ENCODE measurements at regions not wholly inside any gene's neighbourhood (a gene's known extent, or its start where the extent isn't known, plus 50 kb on each side); places are given as distances from the start of the nearest gene placed in this dataset.

GRCh38 chr6:42512579-42512978 lies 51.2 kb upstream of the UBR2 start:
- DNase-seq (ENCODE audit: low spot score), result no peak

- DNase-seq (ENCODE audit: low spot score), result no peak
These were observed 51.9 kb upstream of the UBR2 start for GRCh38 chr6:42511803-42512422.

- no peak for DNase-seq (ENCODE audit: low spot score)
These were observed 53.0 kb upstream of the UBR2 start for GRCh38 chr6:42510795-42511194.

- DNase-seq (ENCODE audit: low spot score), result peak; percentile 52
These were observed 54.1 kb upstream of the UBR2 start for GRCh38 chr6:42509765-42510164.

- DNase-seq (ENCODE audit: low spot score), result no peak
These were observed 54.6 kb upstream of the UBR2 start for GRCh38 chr6:42509256-42509655.

- DNase-seq (ENCODE audit: low spot score), result no peak
These were observed 55.9 kb upstream of the UBR2 start for GRCh38 chr6:42507901-42508300.

GRCh38 chr6:42507195-42507594 lies 55.5 kb upstream of the TRERF1 start:
- no peak for DNase-seq (ENCODE audit: low spot score)

GRCh38 chr6:42506070-42506469 lies 54.3 kb upstream of the TRERF1 start:
- DNase-seq (ENCODE audit: low spot score), result no peak

DNA sequence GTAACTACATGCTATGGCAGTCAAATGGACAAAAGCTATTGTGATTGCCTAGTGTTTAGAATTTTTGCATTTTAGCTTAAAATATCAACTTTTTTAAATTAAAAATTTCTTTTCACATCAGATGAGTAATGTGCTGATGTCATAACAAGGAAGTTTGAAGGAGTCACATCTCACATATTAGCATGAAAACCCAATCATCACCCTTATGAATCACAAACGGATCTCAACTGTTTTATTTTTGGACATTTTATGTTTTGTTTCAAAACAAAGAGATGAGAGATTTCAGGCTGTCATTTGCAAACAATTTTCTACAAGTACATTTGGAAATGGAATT lies 53.6 kb upstream of the TRERF1 start:
- DNase-seq (ENCODE audit: low spot score), result peak; percentile 28

- DNase-seq (ENCODE audit: low spot score), result peak; percentile 16
These were observed 52.2 kb upstream of the TRERF1 start for GRCh38 chr6:42503894-42504293.

DNA sequence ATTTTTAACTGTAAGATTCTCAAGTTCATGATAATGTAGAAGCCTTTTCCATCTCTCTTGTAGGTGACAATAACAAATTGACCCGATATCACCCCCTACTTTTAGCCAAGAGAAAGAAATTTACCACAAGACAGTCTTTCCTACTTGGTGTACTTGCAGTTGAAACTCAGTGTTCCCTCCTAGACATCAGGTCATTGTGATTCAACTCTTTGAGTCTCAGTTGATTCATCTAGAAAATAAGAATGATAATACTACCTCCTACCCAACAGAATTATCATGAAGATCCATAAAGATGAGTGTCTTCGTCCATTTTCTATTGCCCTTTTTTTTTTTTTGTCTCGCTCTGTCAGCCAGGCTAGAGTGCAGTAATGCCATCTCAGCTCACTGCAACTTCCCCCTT lies 51.3 kb upstream of the TRERF1 start:
- DNase-seq (ENCODE audit: low spot score), result no peak

DNA sequence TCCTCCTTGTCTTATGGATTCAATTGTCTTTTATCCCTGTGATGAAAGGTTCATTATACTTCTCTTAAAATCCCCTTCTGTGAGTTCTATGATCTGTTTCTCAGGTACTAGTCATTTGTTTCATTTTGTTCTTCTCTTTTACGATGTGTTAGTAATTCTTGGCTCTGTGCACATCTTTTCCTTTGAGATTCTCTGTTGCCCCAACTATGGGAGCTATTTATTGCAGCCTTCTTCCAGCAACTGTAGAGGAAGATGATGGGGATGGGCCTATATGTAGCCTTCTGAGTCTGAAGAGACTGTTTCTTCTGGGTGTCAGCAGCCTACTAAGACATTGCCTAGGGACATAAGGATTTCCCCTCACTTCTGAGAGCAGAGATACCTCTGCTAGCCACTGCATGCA lies 50.4 kb upstream of the TRERF1 start:
- DNase-seq (ENCODE audit: low spot score), result no peak
